ENCODE measurements at regions not wholly inside any gene's neighbourhood (a gene's known extent, or its start where the extent isn't known, plus 50 kb on each side); places are given as distances from the start of the nearest gene placed in this dataset.

DNA sequence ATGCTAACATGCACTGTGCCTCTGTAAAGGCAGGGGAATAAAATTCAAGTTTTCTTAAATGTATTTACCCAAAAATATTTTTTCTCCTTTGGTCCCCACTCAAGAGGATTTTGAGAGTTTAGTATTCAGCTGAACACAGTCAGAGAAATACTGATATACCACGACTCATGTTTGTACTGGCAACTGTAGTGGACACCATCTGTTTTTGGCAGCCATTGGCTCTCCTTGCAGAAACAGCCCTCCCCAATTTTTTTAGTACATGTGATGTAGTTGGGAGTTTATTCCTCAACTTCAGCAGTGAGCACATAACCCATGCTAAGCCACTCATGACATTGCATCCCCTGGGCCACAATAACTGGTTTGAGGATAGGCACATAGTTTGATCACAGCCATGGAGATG lies 154.8 kb upstream of the POU3F1 start:
- TF ChIP-seq, protein P1, sequence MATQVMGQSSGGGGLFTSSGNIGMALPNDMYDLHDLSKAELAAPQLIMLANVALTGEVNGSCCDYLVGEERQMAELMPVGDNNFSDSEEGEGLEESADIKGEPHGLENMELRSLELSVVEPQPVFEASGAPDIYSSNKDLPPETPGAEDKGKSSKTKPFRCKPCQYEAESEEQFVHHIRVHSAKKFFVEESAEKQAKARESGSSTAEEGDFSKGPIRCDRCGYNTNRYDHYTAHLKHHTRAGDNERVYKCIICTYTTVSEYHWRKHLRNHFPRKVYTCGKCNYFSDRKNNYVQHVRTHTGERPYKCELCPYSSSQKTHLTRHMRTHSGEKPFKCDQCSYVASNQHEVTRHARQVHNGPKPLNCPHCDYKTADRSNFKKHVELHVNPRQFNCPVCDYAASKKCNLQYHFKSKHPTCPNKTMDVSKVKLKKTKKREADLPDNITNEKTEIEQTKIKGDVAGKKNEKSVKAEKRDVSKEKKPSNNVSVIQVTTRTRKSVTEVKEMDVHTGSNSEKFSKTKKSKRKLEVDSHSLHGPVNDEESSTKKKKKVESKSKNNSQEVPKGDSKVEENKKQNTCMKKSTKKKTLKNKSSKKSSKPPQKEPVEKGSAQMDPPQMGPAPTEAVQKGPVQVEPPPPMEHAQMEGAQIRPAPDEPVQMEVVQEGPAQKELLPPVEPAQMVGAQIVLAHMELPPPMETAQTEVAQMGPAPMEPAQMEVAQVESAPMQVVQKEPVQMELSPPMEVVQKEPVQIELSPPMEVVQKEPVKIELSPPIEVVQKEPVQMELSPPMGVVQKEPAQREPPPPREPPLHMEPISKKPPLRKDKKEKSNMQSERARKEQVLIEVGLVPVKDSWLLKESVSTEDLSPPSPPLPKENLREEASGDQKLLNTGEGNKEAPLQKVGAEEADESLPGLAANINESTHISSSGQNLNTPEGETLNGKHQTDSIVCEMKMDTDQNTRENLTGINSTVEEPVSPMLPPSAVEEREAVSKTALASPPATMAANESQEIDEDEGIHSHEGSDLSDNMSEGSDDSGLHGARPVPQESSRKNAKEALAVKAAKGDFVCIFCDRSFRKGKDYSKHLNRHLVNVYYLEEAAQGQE (IDR thresholded peaks at IDR 0.05; ENCODE audit: insufficient read depth in 1 of 2, low read depth in 2 of 2, low read length in 2 of 2): no peak
- TF ChIP-seq POLR2AphosphoS5 (IDR thresholded peaks at IDR 0.05; ENCODE audit: low read depth, low read length) (no peak), TAF1 (IDR thresholded peaks at IDR 0.05; ENCODE audit: borderline replicate concordance, insufficient read depth, low read length) (no peak), SIN3A (IDR thresholded peaks at IDR 0.05; ENCODE audit: borderline replicate concordance, insufficient read depth, low read length) (no peak)

Measured in PFSK-1 (cell line).